ENCODE measurements at regions not wholly inside any gene's neighbourhood (a gene's known extent, or its start where the extent isn't known, plus 50 kb on each side); places are given as distances from the start of the nearest gene placed in this dataset.
A peak's percentile ranks its signal among the peaks of the same experiment; 100 is the strongest.
"Not testable (repeated sequence)": the region's sequence is repeated elsewhere in the genome, so short reads cannot be mapped to it uniquely, and the experiment has no call there.

- ChIA-PET CTCF (no interaction called here), POLR2A (no interaction called here)
- H3K27ac Mint-ChIP-seq (ENCODE audit: unreplicated experiment) = no peak overlapping the region
- no peaks in the 10 kb centered on the region for H3K36me3 Mint-ChIP-seq (ENCODE audit: insufficient read depth, unreplicated experiment)
- DNase-seq = peak in 1 of 2 experiments; percentile 21
- no peak overlapping the region for H3K4me3 Mint-ChIP-seq (ENCODE audit: unreplicated experiment)
- H3K4me1 Mint-ChIP-seq (ENCODE audit: low read depth, unreplicated experiment) = peaks cover 8% of the 10 kb centered on the region
- TF ChIP-seq CTCF (IDR thresholded peaks at IDR 0.05; ENCODE audit: insufficient read depth in 1 of 2, low read depth in 1 of 2, low read length in 1 of 2, severe bottlenecking in 1 of 2, unreplicated experiment in 1 of 2) = no peak
- H3K9me3 Mint-ChIP-seq (ENCODE audit: unreplicated experiment) = no peaks in the 10 kb centered on the region
- Histone ChIP-seq H3K9me3 (0 out of 2 replicates have a peak, but pooled peaks cover 3% of the 10 kb centered on the region), H3K4me1 (no peaks in the 10 kb centered on the region), H3K36me3 (ENCODE audit: control insufficient read depth, insufficient read depth, low read length) (no peaks in the 10 kb centered on the region), H3K4me3 (ENCODE audit: low read depth, low read length) (no peak overlapping the region), H3K27me3 (replicated peaks; ENCODE audit: control insufficient read depth, insufficient read depth, low read length) (no peaks in the 10 kb centered on the region)
- intact Hi-C loops (cut with micrococcal nuclease; ENCODE audit: unreplicated experiment) = no loop called here
- no peaks in the 10 kb centered on the region for H3K27me3 Mint-ChIP-seq (ENCODE audit: insufficient read depth, unreplicated experiment)
- BruUV-seq (replicated peaks) = no TSS peak
Measured at GRCh38 chr2:109724533-109725460, 69.3 kb upstream of the RGPD5 start.

GRCh38 chr2:109726379-109727270 lies 67.5 kb upstream of the RGPD5 start:
- H3K27me3 Mint-ChIP-seq (ENCODE audit: insufficient read depth, unreplicated experiment) = no peaks in the 10 kb centered on the region
- Histone ChIP-seq H3K4me1 (no peaks in the 10 kb centered on the region), H3K27me3 (replicated peaks; ENCODE audit: control insufficient read depth, insufficient read depth, low read length) (no peaks in the 10 kb centered on the region), H3K9me3 (0 out of 2 replicates have a peak, but pooled peaks cover 3% of the 10 kb centered on the region), H3K4me3 (ENCODE audit: low read depth, low read length) (no peak overlapping the region), H3K36me3 (ENCODE audit: control insufficient read depth, insufficient read depth, low read length) (no peaks in the 10 kb centered on the region)
- no peak for TF ChIP-seq CTCF (IDR thresholded peaks at IDR 0.05; ENCODE audit: insufficient read depth in 1 of 2, low read depth in 1 of 2, low read length in 1 of 2, severe bottlenecking in 1 of 2, unreplicated experiment in 1 of 2)
- ChIA-PET CTCF (no interaction called here), POLR2A (no interaction called here)
- BruUV-seq (replicated peaks) = no TSS peak
- intact Hi-C loops (cut with micrococcal nuclease; ENCODE audit: unreplicated experiment) = no loop called here
- H3K27ac Mint-ChIP-seq (ENCODE audit: unreplicated experiment) = no peak overlapping the region
- DNase-seq = peak in 1 of 2 experiments; percentile 21
- H3K9me3 Mint-ChIP-seq (ENCODE audit: unreplicated experiment) = no peaks in the 10 kb centered on the region
- no peaks in the 10 kb centered on the region for H3K36me3 Mint-ChIP-seq (ENCODE audit: insufficient read depth, unreplicated experiment)
- H3K4me3 Mint-ChIP-seq (ENCODE audit: unreplicated experiment) = no peak overlapping the region
- H3K4me1 Mint-ChIP-seq (ENCODE audit: low read depth, unreplicated experiment) = no peaks in the 10 kb centered on the region

GRCh38 chr2:109727929-109728447 lies 66.1 kb upstream of the RGPD5 start:
- TF ChIP-seq CTCF (IDR thresholded peaks at IDR 0.05; ENCODE audit: insufficient read depth in 1 of 2, low read depth in 1 of 2, low read length in 1 of 2, severe bottlenecking in 1 of 2, unreplicated experiment in 1 of 2) = no peak
- POLR2A ChIA-PET = no interaction called here
- Mint-ChIP-seq H3K4me3 (ENCODE audit: unreplicated experiment) (no peak overlapping the region), H3K4me1 (ENCODE audit: low read depth, unreplicated experiment) (no peaks in the 10 kb centered on the region), H3K27ac (ENCODE audit: unreplicated experiment) (no peak overlapping the region), H3K27me3 (ENCODE audit: insufficient read depth, unreplicated experiment) (no peaks in the 10 kb centered on the region), H3K9me3 (ENCODE audit: unreplicated experiment) (no peaks in the 10 kb centered on the region), H3K36me3 (ENCODE audit: insufficient read depth, unreplicated experiment) (no peaks in the 10 kb centered on the region)
- intact Hi-C loops (cut with micrococcal nuclease; ENCODE audit: unreplicated experiment) = no loop called here
- DNase-seq = peak in 1 of 2 experiments; percentile 10
- BruUV-seq (replicated peaks) = no TSS peak
- H3K4me3 ChIP-seq (ENCODE audit: low read depth, low read length) = no peak overlapping the region
- no peaks in the 10 kb centered on the region for H3K36me3 ChIP-seq (ENCODE audit: control insufficient read depth, insufficient read depth, low read length)
- H3K4me1 ChIP-seq = no peaks in the 10 kb centered on the region
- 0 out of 2 replicates have a peak, but pooled peaks cover 3% of the 10 kb centered on the region for H3K9me3 ChIP-seq
- H3K27me3 ChIP-seq (replicated peaks; ENCODE audit: control insufficient read depth, insufficient read depth, low read length) = no peaks in the 10 kb centered on the region
- CTCF ChIA-PET = no interaction called here

- H3K4me1 ChIP-seq; H3K4me3 ChIP-seq (ENCODE audit: low read depth, low read length); H3K27me3 ChIP-seq (replicated peaks; ENCODE audit: control insufficient read depth, insufficient read depth, low read length); H3K4me1 Mint-ChIP-seq (ENCODE audit: low read depth, unreplicated experiment); H3K9me3 ChIP-seq; H3K9me3 Mint-ChIP-seq (ENCODE audit: unreplicated experiment); intact Hi-C loops (cut with micrococcal nuclease; ENCODE audit: unreplicated experiment); H3K36me3 ChIP-seq (ENCODE audit: control insufficient read depth, insufficient read depth, low read length); H3K36me3 Mint-ChIP-seq (ENCODE audit: insufficient read depth, unreplicated experiment); BruUV-seq (replicated peaks); H3K4me3 Mint-ChIP-seq (ENCODE audit: unreplicated experiment); POLR2A ChIA-PET; H3K27me3 Mint-ChIP-seq (ENCODE audit: insufficient read depth, unreplicated experiment); DNase-seq; H3K27ac Mint-ChIP-seq (ENCODE audit: unreplicated experiment): not testable (repeated sequence)
- CTCF ChIA-PET = interaction anchor here (0.7 to 1.0 kb wide), 2 partner anchors 18 to 132 kb away, joined by 3 read pairs; no protein-coding TSS in a partner anchor
Measured at GRCh38 chr2:109733746-109734145, 60.4 kb upstream of the RGPD5 start.
